Esophagus squamous epithelium (tissue), 5 donors: ENCODE measurements at regions not wholly inside any gene's neighbourhood (a gene's known extent, or its start where the extent isn't known, plus 50 kb on each side); places are given as distances from the start of the nearest gene placed in this dataset.
"Not testable (repeated sequence)": the region's sequence is repeated elsewhere in the genome, so short reads cannot be mapped to it uniquely, and the experiment has no call there.

ENCODE experiments used
- DNase-seq: peaks from one replicate; lab custom pipeline; 2025; lab: John Stamatoyannopoulos, UW
- H3K27ac ChIP-seq, 4 donors: fragments of 200-600 bp; sonication (generic); one replicate each; pipeline ENCODE4 v1.5.1; 2016 to 2019; ENCODE audit warnings: mild to moderate bottlenecking in 1 of 4
- H3K27me3 ChIP-seq, 4 donors: fragments of 200-600 bp; sonication (generic); 1 replicate in 3 of 4; 2 replicates in 1 of 4; pipeline versions ENCODE4 v1.5.1 to v1.6.0; 2017 to 2021; ENCODE audit warnings: antibody characterized with exemption in 1 of 4
- H3K36me3 ChIP-seq, 3 donors: fragments of 200-600 bp; sonication (generic); one replicate each; pipeline ENCODE4 v1.5.1; 2016 to 2019
- H3K4me1 ChIP-seq, 3 donors: fragments of 200-600 bp; sonication (generic); one replicate each; pipeline ENCODE4 v1.5.1; 2017 to 2019
- H3K4me3 ChIP-seq, 4 donors: fragments of 200-600 bp; sonication (generic); 1 replicate in 3 of 4; 2 replicates in 1 of 4; pipeline ENCODE4 v1.5.1; 2016 to 2019; ENCODE audit warnings: mild to moderate bottlenecking in 2 of 4, moderate library complexity in 1 of 4
- H3K9me3 ChIP-seq, 3 donors: fragments of 200-600 bp; sonication (generic); one replicate each; pipeline ENCODE4 v1.5.1; 2016 to 2019
- CTCF ChIP-seq, 6 experiments: fragments of 450-650 bp in 4 of 6; fragments of 200-600 bp in 2 of 6; sonication (generic) in 2 of 6; IDR thresholded peaks; one replicate each; pipeline ENCODE4 v1.5.1; 2016 to 2019; ENCODE audit warnings: antibody characterized with exemption in 6 of 6, mild to moderate bottlenecking in 4 of 6, moderate library complexity in 4 of 6
- POLR2A ChIP-seq, 4 donors: fragments of 450-650 bp; IDR thresholded peaks; one replicate each; pipeline ENCODE4 v1.6.1; 2017; ENCODE audit warnings: antibody characterized with exemption in 4 of 4, mild to moderate bottlenecking in 4 of 4, moderate library complexity in 3 of 4
- WGBS, 2 donors: methylation state at CpG; one replicate each; pipeline ENCODE4 v1.1.5; 2018; 5-methylcytosine and 5-hydroxymethylcytosine counted together
- intact Hi-C: fragments of 100-400 bp; cut with DNase I; formaldehyde crosslinking; loops from one replicate; pipeline ENCODE4 v1.15.0; 2022
- donor health status: DM: yes; HTN: yes; CAD: no.

- no peaks in the 10 kb centered on the region for H3K9me3 ChIP-seq
- TF ChIP-seq POLR2A (IDR thresholded peaks at IDR 0.05) = no peak
- no peak for TF ChIP-seq CTCF (IDR thresholded peaks at IDR 0.05)
- 33 to 44% methylated on average over 2 of the region's 2 CpGs for WGBS, 2 donors
- no peak overlapping the region for H3K4me3 ChIP-seq
- no peaks in the 10 kb centered on the region for H3K36me3 ChIP-seq
- no peaks in the 10 kb centered on the region for H3K4me1 ChIP-seq
- H3K27me3 ChIP-seq = no peaks in the 10 kb centered on the region
- intact Hi-C loops = no loop called here
- no peak overlapping the region for H3K27ac ChIP-seq
- no peak for DNase-seq
These were observed 104.5 kb downstream of the SKIDA1 start for GRCh38 chr10:21421016-21421415.

GRCh38 chr10:21418981-21419576, 106.4 kb downstream of the SKIDA1 start:
- intact Hi-C loops, DNase-seq, H3K4me1 ChIP-seq, H3K9me3 ChIP-seq, H3K36me3 ChIP-seq, H3K27me3 ChIP-seq, H3K4me3 ChIP-seq, H3K27ac ChIP-seq: not testable (repeated sequence)
- 84 to 95% methylated on average over 5 of the region's 5 CpGs for WGBS, 2 donors

- H3K9me3 ChIP-seq = no peaks in the 10 kb centered on the region
- TF ChIP-seq POLR2A (IDR thresholded peaks at IDR 0.05) (no peak), CTCF (IDR thresholded peaks at IDR 0.05) (no peak)
- no peak for DNase-seq
- no peaks in the 10 kb centered on the region for H3K27me3 ChIP-seq
- 94 to 96% methylated on average over 6 of the region's 6 CpGs for WGBS, 2 donors
- no peak overlapping the region for H3K4me3 ChIP-seq
- intact Hi-C loops = no loop called here
- no peaks in the 10 kb centered on the region for H3K36me3 ChIP-seq
- H3K27ac ChIP-seq = no peak overlapping the region
- no peaks in the 10 kb centered on the region for H3K4me1 ChIP-seq
These were observed 108.2 kb downstream of the SKIDA1 start for GRCh38 chr10:21417172-21417712.

- intact Hi-C loops = no loop called here
These were observed 111.8 kb downstream of the SKIDA1 start for GRCh38 chr10:21413680-21414079.

GRCh38 chr10:21413268-21413667, 112.2 kb downstream of the SKIDA1 start:
- no peaks in the 10 kb centered on the region for H3K9me3 ChIP-seq
- 75 to 79% methylated on average over 6 of the region's 6 CpGs for WGBS, 2 donors
- no peak for DNase-seq
- TF ChIP-seq POLR2A (IDR thresholded peaks at IDR 0.05) (no peak), CTCF (IDR thresholded peaks at IDR 0.05) (no peak)
- no peaks in the 10 kb centered on the region for H3K4me1 ChIP-seq
- H3K36me3 ChIP-seq = no peaks in the 10 kb centered on the region
- intact Hi-C loops = no loop called here
- no peak overlapping the region for H3K27ac ChIP-seq
- H3K27me3 ChIP-seq = no peaks in the 10 kb centered on the region
- H3K4me3 ChIP-seq = no peak overlapping the region

More at GRCh38 chr10:21413680-21414079, 111.8 kb downstream of the SKIDA1 start:
- TF ChIP-seq POLR2A (IDR thresholded peaks at IDR 0.05) (no peak), CTCF (IDR thresholded peaks at IDR 0.05) (no peak)
- Histone ChIP-seq H3K27me3 (no peaks in the 10 kb centered on the region), H3K4me1 (no peaks in the 10 kb centered on the region), H3K27ac (no peak overlapping the region), H3K9me3 (no peaks in the 10 kb centered on the region), H3K36me3 (no peaks in the 10 kb centered on the region), H3K4me3 (no peak overlapping the region)
- WGBS, 2 donors = 79 to 81% methylated on average over 2 of the region's 2 CpGs
- DNase-seq = no peak
